Sigmoid colon (tissue), 4 donors: ENCODE measurements at regions not wholly inside any gene's neighbourhood (a gene's known extent, or its start where the extent isn't known, plus 50 kb on each side); places are given as distances from the start of the nearest gene placed in this dataset.

Experiments
- CTCF ChIP-seq, 4 experiments: fragments of 450-650 bp in 3 of 4; fragments of 200-600 bp in 1 of 4; IDR thresholded peaks; one replicate each; pipeline ENCODE4 v1.5.1; 2016 to 2019; ENCODE audit warnings: antibody characterized with exemption in 4 of 4, mild to moderate bottlenecking in 3 of 4, moderate library complexity in 2 of 4
- POLR2A ChIP-seq, 2 donors: fragments of 450-650 bp; IDR thresholded peaks; one replicate each; pipeline ENCODE4 v1.6.1; 2016; ENCODE audit warnings: antibody characterized with exemption in 2 of 2, mild to moderate bottlenecking in 2 of 2, moderate library complexity in 2 of 2
- POLR2AphosphoS5 ChIP-seq, 4 donors: sonication (generic); formaldehyde crosslinking; IDR thresholded peaks; one replicate each; pipeline ENCODE4 v1.6.1; 2017; ENCODE audit warnings: antibody characterized with exemption in 4 of 4

GRCh38 chr2:66189553-66189952 lies 245.4 kb upstream of the MEIS1 start:
- TF ChIP-seq CTCF (IDR thresholded peaks at IDR 0.05), result no peak
- peak in 3 of 4 donors; percentile 15 to 41 (median 17) for TF ChIP-seq POLR2AphosphoS5 (IDR thresholded peaks at IDR 0.05)
- no peak for TF ChIP-seq POLR2A (IDR thresholded peaks at IDR 0.05)
